H1 (cell line): ENCODE measurements at regions not wholly inside any gene's neighbourhood (a gene's known extent, or its start where the extent isn't known, plus 50 kb on each side); places are given as distances from the start of the nearest gene placed in this dataset.
A peak's percentile ranks its signal among the peaks of the same experiment; 100 is the strongest.

Experiments
- CTCF ChIA-PET: fragments of 300-600 bp; sonication (Branson Sonifier 250); formaldehyde crosslinking; loops from one replicate; lab custom pipeline; 2021; ENCODE audit not compliant: partially characterized antibody; lab: Charles Lee
- POLR2A ChIA-PET: fragments of 300-600 bp; sonication (Branson Sonifier 250); formaldehyde crosslinking; loops from one replicate; lab custom pipeline; 2021; ENCODE audit warnings: inconsistent platforms; ENCODE audit not compliant: partially characterized antibody; lab: Charles Lee
- DNase-seq, 2 experiments: peaks; one replicate each; pipeline versions ENCODE4 v3.0.0 to v3.0.0-alpha.2; 2010 to 2022; ENCODE audit warnings: low spot score in 2 of 2, low read depth in 1 of 2, mixed read lengths in 1 of 2
- FAIRE-seq: peaks from 2 replicates; lab custom pipeline; 2011; peaks lifted over from hg19 to GRCh38; lab: Jason Lieb, UNC
- H2AFZ ChIP-seq: 2 replicates; pipeline ENCODE4 v1.8.1; 2012; ENCODE audit warnings: low read length, inconsistent platforms
- H2AK5ac ChIP-seq: 2 replicates; pipeline ENCODE4 v1.6.1; 2013; ENCODE audit warnings: low read depth, low read length
- H2BK120ac ChIP-seq: replicated peaks from 2 replicates; pipeline ENCODE3; 2013; ENCODE audit warnings: low read depth, low read length, inconsistent platforms
- H2BK12ac ChIP-seq: 2 replicates; pipeline ENCODE4 v1.6.1; 2013; ENCODE audit warnings: low read depth, low read length
- H2BK15ac ChIP-seq: 2 replicates; pipeline ENCODE4 v1.6.1; 2013; ENCODE audit warnings: low read length
- H2BK20ac ChIP-seq: 2 replicates; pipeline ENCODE4 v1.6.1; 2013; ENCODE audit warnings: low read length
- H2BK5ac ChIP-seq: 2 replicates; pipeline ENCODE4 v1.6.1; 2013; ENCODE audit warnings: low read depth, low read length
- H3K14ac ChIP-seq: 2 replicates; pipeline ENCODE4 v1.6.1; 2013; ENCODE audit warnings: inconsistent platforms; ENCODE audit not compliant: insufficient read length
- H3K18ac ChIP-seq: 2 replicates; pipeline ENCODE4 v1.6.1; 2013; ENCODE audit warnings: low read length; ENCODE audit errors: extremely low read depth
- H3K23ac ChIP-seq: 2 replicates; pipeline ENCODE4 v1.6.1; 2013; ENCODE audit warnings: inconsistent platforms; ENCODE audit not compliant: insufficient read length
- H3K23me2 ChIP-seq: 2 replicates; pipeline ENCODE4 v1.6.1; 2013; ENCODE audit warnings: low read depth, low read length
- H3K27ac ChIP-seq: 2 replicates; pipeline ENCODE4 v1.6.1; 2011; ENCODE audit warnings: low read depth, low read length, inconsistent platforms
- H3K27me3 ChIP-seq, 4 experiments: replicated peaks in 1 of 4; 1 replicate in 1 of 4; 2 replicates in 3 of 4; pipeline versions ENCODE4 v1.6.1 to v1.8.1; 2011 to 2013; ENCODE audit warnings: low read length in 3 of 4, mild to moderate bottlenecking in 3 of 4, inconsistent platforms in 2 of 4, mixed read lengths in 2 of 4, moderate library complexity in 1 of 4; ENCODE audit not compliant: control insufficient read depth in 3 of 4, insufficient read depth in 3 of 4; ENCODE audit errors: extremely low read depth in 1 of 4
- H3K36me3 ChIP-seq, 4 experiments: 2 replicates each; pipeline versions ENCODE4 v1.6.1 to v1.8.1; 2011 to 2013; ENCODE audit warnings: mild to moderate bottlenecking in 4 of 4, low read length in 3 of 4, moderate library complexity in 2 of 4, control low read depth in 1 of 4, inconsistent platforms in 1 of 4; ENCODE audit not compliant: insufficient read depth in 4 of 4, control insufficient read depth in 2 of 4
- H3K4ac ChIP-seq: replicated peaks from 2 replicates; pipeline ENCODE3; 2013; ENCODE audit warnings: low read length, low read depth, mixed read lengths, inconsistent platforms; ENCODE audit not compliant: insufficient read length
- H3K4me1 ChIP-seq, 4 experiments: replicated peaks in 1 of 4; 1 replicate in 1 of 4; 2 replicates in 3 of 4; pipeline versions ENCODE4 v1.6.1 to v1.8.1; 2011 to 2013; ENCODE audit warnings: low read length in 3 of 4, inconsistent platforms in 2 of 4, mixed read lengths in 1 of 4; ENCODE audit not compliant: insufficient read depth in 4 of 4, control insufficient read depth in 3 of 4
- H3K4me2 ChIP-seq, 2 experiments: 2 replicates each; pipeline versions ENCODE4 v1.6.1 to v1.8.1; 2011 to 2013; ENCODE audit warnings: low read depth in 2 of 2, low read length in 2 of 2, control low read depth in 1 of 2, inconsistent platforms in 1 of 2, mild to moderate bottlenecking in 1 of 2; ENCODE audit not compliant: insufficient read depth in 1 of 2
- H3K4me3 ChIP-seq, 4 experiments: fragments of 200-600, 300-600 bp in 1 of 4; sonication (generic), shearing (Covaris generic), sonication (Bioruptor Twin) in 1 of 4; 2 replicates each; pipeline versions ENCODE4 v1.5.1 to v1.8.1; 2011 to 2016; ENCODE audit warnings: low read length in 4 of 4, low read depth in 3 of 4, control low read depth in 2 of 4, inconsistent platforms in 2 of 4, mild to moderate bottlenecking in 2 of 4, mixed read lengths in 1 of 4, moderate library complexity in 1 of 4; ENCODE audit not compliant: insufficient read depth in 2 of 4; ENCODE audit errors: extremely low read depth in 1 of 4
- H3K56ac ChIP-seq: replicated peaks from 2 replicates; pipeline ENCODE3; 2013; ENCODE audit warnings: low read depth, mild to moderate bottlenecking, mixed read lengths, low read length, inconsistent platforms; ENCODE audit not compliant: insufficient read length
- H3K79me1 ChIP-seq: 2 replicates; pipeline ENCODE4 v1.6.1; 2013; ENCODE audit warnings: low read depth, low read length, control low read depth
- H3K79me2 ChIP-seq, 2 experiments: 2 replicates each; pipeline versions ENCODE4 v1.6.1 to v1.8.1; 2012 to 2013; ENCODE audit warnings: low read length in 2 of 2, mild to moderate bottlenecking in 2 of 2, inconsistent platforms in 1 of 2; ENCODE audit not compliant: insufficient read depth in 2 of 2, control insufficient read depth in 1 of 2
- H3K9ac ChIP-seq, 4 experiments: replicated peaks in 1 of 4; 1 replicate in 1 of 4; 2 replicates in 3 of 4; pipeline versions ENCODE4 v1.6.1 to v1.8.1; 2011 to 2013; ENCODE audit warnings: low read depth in 3 of 4, low read length in 3 of 4, control low read depth in 2 of 4, mild to moderate bottlenecking in 2 of 4, moderate library complexity in 2 of 4, inconsistent platforms in 1 of 4; ENCODE audit errors: extremely low read depth in 1 of 4
- H3K9me3 ChIP-seq, 2 experiments: 2 replicates each; pipeline versions ENCODE4 v1.6.1 to v1.8.1; 2012 to 2013; ENCODE audit warnings: mild to moderate bottlenecking in 2 of 2, moderate library complexity in 2 of 2, control low read depth in 1 of 2, inconsistent platforms in 1 of 2, low read depth in 1 of 2, low read length in 1 of 2, mixed read lengths in 1 of 2; ENCODE audit not compliant: insufficient read depth in 2 of 2
- H4K20me1 ChIP-seq, 2 experiments: replicated peaks in 1 of 2; 2 replicates each; pipeline versions ENCODE3 to v1.8.1; 2011 to 2013; ENCODE audit warnings: inconsistent platforms in 2 of 2, low read length in 2 of 2, mild to moderate bottlenecking in 1 of 2; ENCODE audit not compliant: insufficient read depth in 2 of 2, control insufficient read depth in 1 of 2
- H4K5ac ChIP-seq: 2 replicates; pipeline ENCODE4 v1.6.1; 2013; ENCODE audit warnings: low read length, low read depth, mixed read lengths, inconsistent platforms; ENCODE audit not compliant: insufficient read length
- H4K8ac ChIP-seq: 2 replicates; pipeline ENCODE4 v1.8.0; 2013; ENCODE audit warnings: mild to moderate bottlenecking, moderate library complexity, low read length, inconsistent platforms; ENCODE audit not compliant: insufficient read depth; ENCODE audit errors: extremely low read depth
- H4K91ac ChIP-seq: replicated peaks from 2 replicates; pipeline ENCODE3; 2013; ENCODE audit warnings: low read length, mixed read lengths, inconsistent platforms; ENCODE audit not compliant: insufficient read length
- BRCA1 ChIP-seq: IDR thresholded peaks from 2 replicates; pipeline ENCODE4 v1.6.1; 2012; ENCODE audit warnings: low read depth, low read length, improper control_type of control experiment
- CEBPB ChIP-seq: IDR thresholded peaks from 2 replicates; pipeline ENCODE4 v1.6.1; 2012; ENCODE audit warnings: low read depth, low read length
- CHD2 ChIP-seq: IDR thresholded peaks from 2 replicates; pipeline ENCODE4 v1.6.1; 2012; ENCODE audit warnings: low read length, improper control_type of control experiment
- CREB1 ChIP-seq: IDR thresholded peaks from 2 replicates; pipeline ENCODE4 v1.6.1; 2012; ENCODE audit warnings: inconsistent platforms
- EGR1 ChIP-seq: IDR thresholded peaks from 2 replicates; pipeline ENCODE4 v1.6.1; 2011; ENCODE audit warnings: low read depth, low read length, borderline replicate concordance
- MAFK ChIP-seq: IDR thresholded peaks from 2 replicates; pipeline ENCODE4 v1.6.1; 2012; ENCODE audit warnings: low read depth, mild to moderate bottlenecking, improper control_type of control experiment, low read length
- POLR2A ChIP-seq, 2 experiments: IDR thresholded peaks; 1 replicate in 1 of 2; 2 replicates in 1 of 2; pipeline ENCODE4 v1.6.1; 2011; ENCODE audit warnings: low read depth in 2 of 2, low read length in 2 of 2, mild to moderate bottlenecking in 2 of 2; ENCODE audit errors: control extremely low read depth in 1 of 2
- POU5F1 ChIP-seq: IDR thresholded peaks from 2 replicates; pipeline ENCODE4 v1.6.1; 2011; ENCODE audit warnings: low read depth, mild to moderate bottlenecking, low read length, moderate library complexity
- RAD21 ChIP-seq, 2 experiments: IDR thresholded peaks in 1 of 2; conservative IDR thresholded peaks in 1 of 2; 2 replicates each; pipeline ENCODE4 v1.6.1; 2011; ENCODE audit warnings: low read depth in 2 of 2, low read length in 2 of 2, improper control_type of control experiment in 1 of 2, inconsistent platforms in 1 of 2, mild to moderate bottlenecking in 1 of 2, moderate library complexity in 1 of 2
- RBBP5 ChIP-seq: IDR thresholded peaks from 2 replicates; pipeline ENCODE4 v1.7.1; 2012; ENCODE audit warnings: low read depth, mild to moderate bottlenecking, inconsistent platforms, low read length, moderate library complexity, borderline replicate concordance
- RXRA ChIP-seq: IDR thresholded peaks from 2 replicates; pipeline ENCODE4 v1.6.1; 2011; ENCODE audit warnings: low read depth, mild to moderate bottlenecking, low read length, moderate library complexity; ENCODE audit not compliant: insufficient read depth
- SIRT6 ChIP-seq: IDR thresholded peaks from one replicate; pipeline ENCODE4 v1.7.1; 2012; ENCODE audit warnings: low read length, inconsistent platforms
- SRF ChIP-seq: IDR thresholded peaks from 2 replicates; pipeline ENCODE4 v1.6.1; 2011; ENCODE audit warnings: mild to moderate bottlenecking, low read depth, low read length, moderate library complexity
- ZNF274 ChIP-seq: IDR thresholded peaks from 2 replicates; pipeline ENCODE4 v1.7.0; 2012; ENCODE audit warnings: low read length, borderline replicate concordance; ENCODE audit errors: extremely low read depth
- WGBS, 2 experiments: shearing (Covaris generic) in 1 of 2; methylation state at CpG; one replicate each; pipeline versions ENCODE4 v1.1.6 to v1.1.7; 2013 to 2015; ENCODE audit warnings: low lambda C conversion rate in 2 of 2, mixed read lengths in 2 of 2, inconsistent platforms in 1 of 2, low coverage in 1 of 2, missing lambda C conversion rate in 1 of 2; ENCODE audit not compliant: insufficient replicate concordance in 2 of 2, insufficient coverage in 1 of 2, insufficient read length in 1 of 2; ENCODE audit errors: extremely low coverage in 1 of 2, missing lambda C conversion rate in 1 of 2; 5-methylcytosine and 5-hydroxymethylcytosine counted together
- TF ChIP-seq, protein P1 (sequence below): IDR thresholded peaks from 2 replicates; pipeline ENCODE4 v1.6.1; 2012; ENCODE audit warnings: inconsistent platforms

DNA sequence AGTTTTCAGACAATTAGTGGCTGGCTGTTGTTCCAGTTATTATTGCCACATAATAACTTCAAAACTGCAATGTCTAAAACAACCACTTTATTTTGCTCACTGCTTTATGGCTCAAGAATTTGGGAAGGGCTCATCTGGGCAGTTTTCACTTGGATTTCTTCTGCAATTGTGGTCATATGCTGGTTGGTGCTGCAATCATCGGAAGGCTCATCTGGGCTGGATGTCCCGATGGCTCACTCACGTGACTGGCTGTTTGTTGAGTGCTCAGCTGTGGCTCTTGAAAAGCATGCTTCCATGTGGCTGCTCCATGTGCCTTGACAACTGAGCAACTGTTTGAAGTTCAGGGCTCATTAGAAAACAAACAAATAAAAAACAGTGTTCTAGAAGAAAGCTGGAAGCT lies 1032.5 kb downstream of the DTWD2 start:
- Histone ChIP-seq H3K23me2 (no peaks in the 10 kb centered on the region), H2BK120ac (no peak overlapping the region), H3K27ac (no peak overlapping the region), H2BK20ac (no peak overlapping the region), H4K20me1 (no peaks in the 10 kb centered on the region), H3K23ac (no peak overlapping the region), H3K14ac (no peak overlapping the region), H2BK15ac (no peak overlapping the region), H3K79me1 (no peaks in the 10 kb centered on the region), H2BK5ac (no peak overlapping the region), H3K4me3 (no peak overlapping the region), H3K56ac (no peak overlapping the region), H3K4me1 (no peaks in the 10 kb centered on the region), H2AK5ac (no peak overlapping the region), H4K8ac (no peak overlapping the region), H3K27me3 (no peaks in the 10 kb centered on the region), H4K91ac (no peak overlapping the region), H4K5ac (no peak overlapping the region), H2BK12ac (no peak overlapping the region), H3K18ac (no peak overlapping the region), H3K9me3 (no peaks in the 10 kb centered on the region), H2AFZ (peak overlapping the region; percentile 9; the same call in 1 of the 2 replicates), H3K4me2 (no peak overlapping the region), H3K79me2 (no peaks in the 10 kb centered on the region), H3K4ac (no peak overlapping the region), H3K36me3 (no peaks in the 10 kb centered on the region), H3K9ac (no peak overlapping the region)
- ChIA-PET CTCF (no interaction called here), POLR2A (no interaction called here)
- TF ChIP-seq ZNF274 (no peak), CEBPB (no peak), SIRT6 (no peak), RBBP5 (no peak), SRF (no peak), MAFK (no peak), CHD2 (no peak), POLR2A (IDR thresholded peaks at IDR 0.05; ENCODE audit: control extremely low read depth in 1 of 2, low read depth in 2 of 2, low read length in 2 of 2) (no peak), EGR1 (no peak), RXRA (no peak), CREB1 (no peak), RAD21 (IDR thresholded peaks at IDR 0.05 in 1 of 2, conservative IDR thresholded peaks at IDR 0.05 in 1 of 2; ENCODE audit: low read depth in 2 of 2, low read length in 2 of 2) (no peak), BRCA1 (no peak), POU5F1 (no peak)
- TF ChIP-seq, protein P1, sequence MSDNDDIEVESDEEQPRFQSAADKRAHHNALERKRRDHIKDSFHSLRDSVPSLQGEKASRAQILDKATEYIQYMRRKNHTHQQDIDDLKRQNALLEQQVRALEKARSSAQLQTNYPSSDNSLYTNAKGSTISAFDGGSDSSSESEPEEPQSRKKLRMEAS = no peak
- FAIRE-seq (no peak), DNase-seq (no peak)
- 94% methylated on average over 3 of the region's 3 CpGs; no CpG with 5 or more reads in 1 of the 2 experiments for WGBS, 2 experiments
